HepG2 (cell line): ENCODE measurements at regions not wholly inside any gene's neighbourhood (a gene's known extent, or its start where the extent isn't known, plus 50 kb on each side); places are given as distances from the start of the nearest gene placed in this dataset.

ENCODE experiments used
- MLLT10 ChIP-seq: sonication (generic); formaldehyde crosslinking; IDR thresholded peaks from 2 replicates; pipeline ENCODE4 v1.4.0; 2020; ENCODE audit warnings: missing genetic modification reagents
- ZNF235 ChIP-seq: sonication (generic); formaldehyde crosslinking; IDR thresholded peaks from 2 replicates; pipeline ENCODE4 v1.8.1; 2023; ENCODE audit warnings: mild to moderate bottlenecking, missing genetic modification reagents, borderline replicate concordance
- TF ChIP-seq, protein P1 (sequence below): sonication (generic); formaldehyde crosslinking; IDR thresholded peaks from 2 replicates; pipeline ENCODE4 v1.5.0; 2020; ENCODE audit warnings: mild to moderate bottlenecking, missing genetic modification reagents, borderline replicate concordance
- TF ChIP-seq, protein P2 (sequence below): sonication (generic); formaldehyde crosslinking; IDR thresholded peaks from 2 replicates; pipeline ENCODE4 v1.5.0; 2020; ENCODE audit warnings: missing genetic modification reagents, mild to moderate bottlenecking, borderline replicate concordance

DNA sequence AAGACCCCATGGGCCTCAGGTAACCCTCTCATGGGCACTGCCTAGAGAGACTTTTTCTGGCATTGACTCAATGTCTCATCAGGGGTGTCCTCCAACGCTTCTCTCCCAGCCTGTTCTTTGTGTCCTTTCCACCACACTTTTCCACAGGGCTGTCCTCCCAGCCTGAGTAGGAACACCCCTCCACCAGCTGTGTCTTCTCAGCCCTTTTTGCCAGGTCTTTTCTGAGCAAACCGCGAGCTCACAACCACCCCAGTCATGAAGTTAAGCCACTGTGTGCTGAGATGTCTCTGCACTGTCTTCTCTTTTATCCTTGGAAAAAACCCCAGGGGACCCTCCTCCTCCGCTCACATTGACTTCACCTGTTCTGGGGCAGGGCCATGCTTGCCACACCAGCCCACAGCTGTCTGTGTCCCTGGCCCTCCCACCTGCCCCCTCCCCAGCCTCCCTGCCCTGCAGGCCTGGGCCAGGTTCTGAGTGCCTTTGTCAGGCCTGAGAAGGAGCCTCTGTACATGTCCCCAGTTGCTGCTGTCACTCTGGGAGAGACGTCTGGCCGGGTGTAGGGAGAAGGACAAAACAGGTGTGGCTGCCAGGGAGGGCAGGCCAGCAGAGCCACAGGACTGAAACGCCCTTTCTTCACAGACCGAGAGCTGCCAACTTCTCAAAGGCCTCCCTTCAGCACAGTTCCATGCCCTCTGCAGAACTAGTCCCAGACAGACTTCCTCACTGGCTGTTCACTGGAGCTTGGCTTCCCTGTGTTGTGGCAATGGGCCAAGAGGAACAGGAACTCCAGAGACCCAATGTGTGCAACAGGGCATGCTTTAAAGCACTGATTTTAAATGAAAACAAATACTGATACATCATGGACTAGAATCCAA lies 50.5 kb upstream of the PNMA1 start (continued):
- TF ChIP-seq, protein P1, sequence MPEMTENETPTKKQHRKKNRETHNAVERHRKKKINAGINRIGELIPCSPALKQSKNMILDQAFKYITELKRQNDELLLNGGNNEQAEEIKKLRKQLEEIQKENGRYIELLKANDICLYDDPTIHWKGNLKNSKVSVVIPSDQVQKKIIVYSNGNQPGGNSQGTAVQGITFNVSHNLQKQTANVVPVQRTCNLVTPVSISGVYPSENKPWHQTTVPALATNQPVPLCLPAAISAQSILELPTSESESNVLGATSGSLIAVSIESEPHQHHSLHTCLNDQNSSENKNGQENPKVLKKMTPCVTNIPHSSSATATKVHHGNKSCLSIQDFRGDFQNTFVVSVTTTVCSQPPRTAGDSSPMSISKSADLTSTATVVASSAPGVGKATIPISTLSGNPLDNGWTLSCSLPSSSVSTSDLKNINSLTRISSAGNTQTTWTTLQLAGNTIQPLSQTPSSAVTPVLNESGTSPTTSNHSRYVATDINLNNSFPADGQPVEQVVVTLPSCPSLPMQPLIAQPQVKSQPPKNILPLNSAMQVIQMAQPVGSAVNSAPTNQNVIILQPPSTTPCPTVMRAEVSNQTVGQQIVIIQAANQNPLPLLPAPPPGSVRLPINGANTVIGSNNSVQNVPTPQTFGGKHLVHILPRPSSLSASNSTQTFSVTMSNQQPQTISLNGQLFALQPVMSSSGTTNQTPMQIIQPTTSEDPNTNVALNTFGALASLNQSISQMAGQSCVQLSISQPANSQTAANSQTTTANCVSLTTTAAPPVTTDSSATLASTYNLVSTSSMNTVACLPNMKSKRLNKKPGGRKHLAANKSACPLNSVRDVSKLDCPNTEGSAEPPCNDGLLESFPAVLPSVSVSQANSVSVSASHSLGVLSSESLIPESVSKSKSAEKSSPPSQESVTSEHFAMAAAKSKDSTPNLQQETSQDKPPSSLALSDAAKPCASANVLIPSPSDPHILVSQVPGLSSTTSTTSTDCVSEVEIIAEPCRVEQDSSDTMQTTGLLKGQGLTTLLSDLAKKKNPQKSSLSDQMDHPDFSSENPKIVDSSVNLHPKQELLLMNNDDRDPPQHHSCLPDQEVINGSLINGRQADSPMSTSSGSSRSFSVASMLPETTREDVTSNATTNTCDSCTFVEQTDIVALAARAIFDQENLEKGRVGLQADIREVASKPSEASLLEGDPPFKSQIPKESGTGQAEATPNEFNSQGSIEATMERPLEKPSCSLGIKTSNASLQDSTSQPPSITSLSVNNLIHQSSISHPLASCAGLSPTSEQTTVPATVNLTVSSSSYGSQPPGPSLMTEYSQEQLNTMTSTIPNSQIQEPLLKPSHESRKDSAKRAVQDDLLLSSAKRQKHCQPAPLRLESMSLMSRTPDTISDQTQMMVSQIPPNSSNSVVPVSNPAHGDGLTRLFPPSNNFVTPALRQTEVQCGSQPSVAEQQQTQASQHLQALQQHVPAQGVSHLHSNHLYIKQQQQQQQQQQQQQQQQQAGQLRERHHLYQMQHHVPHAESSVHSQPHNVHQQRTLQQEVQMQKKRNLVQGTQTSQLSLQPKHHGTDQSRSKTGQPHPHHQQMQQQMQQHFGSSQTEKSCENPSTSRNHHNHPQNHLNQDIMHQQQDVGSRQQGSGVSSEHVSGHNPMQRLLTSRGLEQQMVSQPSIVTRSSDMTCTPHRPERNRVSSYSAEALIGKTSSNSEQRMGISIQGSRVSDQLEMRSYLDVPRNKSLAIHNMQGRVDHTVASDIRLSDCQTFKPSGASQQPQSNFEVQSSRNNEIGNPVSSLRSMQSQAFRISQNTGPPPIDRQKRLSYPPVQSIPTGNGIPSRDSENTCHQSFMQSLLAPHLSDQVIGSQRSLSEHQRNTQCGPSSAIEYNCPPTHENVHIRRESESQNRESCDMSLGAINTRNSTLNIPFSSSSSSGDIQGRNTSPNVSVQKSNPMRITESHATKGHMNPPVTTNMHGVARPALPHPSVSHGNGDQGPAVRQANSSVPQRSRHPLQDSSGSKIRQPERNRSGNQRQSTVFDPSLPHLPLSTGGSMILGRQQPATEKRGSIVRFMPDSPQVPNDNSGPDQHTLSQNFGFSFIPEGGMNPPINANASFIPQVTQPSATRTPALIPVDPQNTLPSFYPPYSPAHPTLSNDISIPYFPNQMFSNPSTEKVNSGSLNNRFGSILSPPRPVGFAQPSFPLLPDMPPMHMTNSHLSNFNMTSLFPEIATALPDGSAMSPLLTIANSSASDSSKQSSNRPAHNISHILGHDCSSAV (CRISPR knock-in tag) = no peak
- TF ChIP-seq MLLT10 (CRISPR knock-in tag) = no peak
- TF ChIP-seq, protein P2, sequence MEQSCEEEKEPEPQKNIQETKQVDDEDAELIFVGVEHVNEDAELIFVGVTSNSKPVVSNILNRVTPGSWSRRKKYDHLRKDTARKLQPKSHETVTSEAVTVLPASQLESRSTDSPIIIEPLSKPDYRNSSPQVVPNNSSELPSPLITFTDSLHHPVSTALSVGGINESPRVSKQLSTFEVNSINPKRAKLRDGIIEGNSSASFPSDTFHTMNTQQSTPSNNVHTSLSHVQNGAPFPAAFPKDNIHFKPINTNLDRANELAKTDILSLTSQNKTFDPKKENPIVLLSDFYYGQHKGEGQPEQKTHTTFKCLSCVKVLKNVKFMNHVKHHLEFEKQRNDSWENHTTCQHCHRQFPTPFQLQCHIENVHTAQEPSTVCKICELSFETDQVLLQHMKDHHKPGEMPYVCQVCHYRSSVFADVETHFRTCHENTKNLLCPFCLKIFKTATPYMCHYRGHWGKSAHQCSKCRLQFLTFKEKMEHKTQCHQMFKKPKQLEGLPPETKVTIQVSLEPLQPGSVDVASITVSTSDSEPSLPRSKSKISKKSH (CRISPR knock-in tag) = no peak
- TF ChIP-seq ZNF235 = no peak
